Uterus (tissue), 2 donors: ENCODE measurements at regions not wholly inside any gene's neighbourhood (a gene's known extent, or its start where the extent isn't known, plus 50 kb on each side); places are given as distances from the start of the nearest gene placed in this dataset.
"Not testable (repeated sequence)": the region's sequence is repeated elsewhere in the genome, so short reads cannot be mapped to it uniquely, and the experiment has no call there.

Experiments used
- POLR2A ChIP-seq, 2 donors: fragments of 450-650 bp; IDR thresholded peaks; one replicate each; pipeline ENCODE4 v1.6.1; 2016; ENCODE audit warnings: antibody characterized with exemption in 2 of 2, mild to moderate bottlenecking in 1 of 2, moderate library complexity in 1 of 2
- TF ChIP-seq, protein P1 (sequence below), 4 experiments: fragments of 200-600 bp in 2 of 4; fragments of 450-650 bp in 2 of 4; sonication (generic) in 2 of 4; IDR thresholded peaks; one replicate each; pipeline ENCODE4 v1.5.1; 2016 to 2019; ENCODE audit warnings: antibody characterized with exemption in 4 of 4, mild to moderate bottlenecking in 2 of 4, moderate library complexity in 1 of 4

GRCh38 chr3:164003016-164003415 lies 1075.3 kb downstream of the SI start:
- TF ChIP-seq, protein P1, sequence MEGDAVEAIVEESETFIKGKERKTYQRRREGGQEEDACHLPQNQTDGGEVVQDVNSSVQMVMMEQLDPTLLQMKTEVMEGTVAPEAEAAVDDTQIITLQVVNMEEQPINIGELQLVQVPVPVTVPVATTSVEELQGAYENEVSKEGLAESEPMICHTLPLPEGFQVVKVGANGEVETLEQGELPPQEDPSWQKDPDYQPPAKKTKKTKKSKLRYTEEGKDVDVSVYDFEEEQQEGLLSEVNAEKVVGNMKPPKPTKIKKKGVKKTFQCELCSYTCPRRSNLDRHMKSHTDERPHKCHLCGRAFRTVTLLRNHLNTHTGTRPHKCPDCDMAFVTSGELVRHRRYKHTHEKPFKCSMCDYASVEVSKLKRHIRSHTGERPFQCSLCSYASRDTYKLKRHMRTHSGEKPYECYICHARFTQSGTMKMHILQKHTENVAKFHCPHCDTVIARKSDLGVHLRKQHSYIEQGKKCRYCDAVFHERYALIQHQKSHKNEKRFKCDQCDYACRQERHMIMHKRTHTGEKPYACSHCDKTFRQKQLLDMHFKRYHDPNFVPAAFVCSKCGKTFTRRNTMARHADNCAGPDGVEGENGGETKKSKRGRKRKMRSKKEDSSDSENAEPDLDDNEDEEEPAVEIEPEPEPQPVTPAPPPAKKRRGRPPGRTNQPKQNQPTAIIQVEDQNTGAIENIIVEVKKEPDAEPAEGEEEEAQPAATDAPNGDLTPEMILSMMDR (IDR thresholded peaks at IDR 0.05): not testable (repeated sequence)
- not testable (repeated sequence) for TF ChIP-seq POLR2A (IDR thresholded peaks at IDR 0.05)
